IMR-90 (cell line): ENCODE measurements at regions not wholly inside any gene's neighbourhood (a gene's known extent, or its start where the extent isn't known, plus 50 kb on each side); places are given as distances from the start of the nearest gene placed in this dataset.

Experiments used
- ATAC-seq: fragments of 200-7000 bp; cut with Tn5 transposase; 2 replicates; pipeline ENCODE4 v1.9.1; 2020; ENCODE audit warnings: low read depth, mild to moderate bottlenecking, moderate library complexity
- BruUV-seq: library from RNA; stranded (reverse); fragments of 400-500 nt; replicated peaks from 2 replicates; lab custom pipeline; 2021; lab: Mats Ljungman, UMichigan
- CTCF ChIA-PET: fragments of 300-600 bp; formaldehyde crosslinking; extraction: SDS; loops from one replicate; lab custom pipeline; 2021; ENCODE audit warnings: antibody characterized with exemption; lab: Yijun Ruan, JAX
- POLR2A ChIA-PET: fragments of 300-600 bp; sonication (Branson Sonifier 250); formaldehyde crosslinking; loops from one replicate; lab custom pipeline; 2022; ENCODE audit warnings: antibody characterized with exemption; ENCODE audit not compliant: unreplicated experiment; lab: Charles Lee
- DNase-seq: peaks from one replicate; pipeline ENCODE4 v3.0.0; 2013
- H2AFZ ChIP-seq: replicated peaks from 2 replicates; pipeline ENCODE3; 2013; ENCODE audit warnings: low read length, mild to moderate bottlenecking; ENCODE audit not compliant: poor library complexity
- H2AK5ac ChIP-seq: 2 replicates; pipeline ENCODE4 v1.6.1; 2013; ENCODE audit warnings: low read depth, low read length, inconsistent platforms
- H2AK9ac ChIP-seq: replicated peaks from 2 replicates; pipeline ENCODE3; 2013; ENCODE audit warnings: mild to moderate bottlenecking, low read depth, low read length, moderate library complexity; ENCODE audit not compliant: poor library complexity
- H2BK120ac ChIP-seq: 2 replicates; pipeline ENCODE4 v1.6.1; 2013; ENCODE audit warnings: low read depth, low read length, inconsistent platforms
- H2BK15ac ChIP-seq: 3 replicates; pipeline ENCODE4 v1.6.1; 2013; ENCODE audit warnings: low read depth, low read length, inconsistent platforms
- H2BK20ac ChIP-seq: 2 replicates; pipeline ENCODE4 v1.6.1; 2013; ENCODE audit warnings: low read depth, mild to moderate bottlenecking, inconsistent platforms, low read length, moderate library complexity
- H2BK5ac ChIP-seq: 2 replicates; pipeline ENCODE4 v1.6.1; 2013; ENCODE audit warnings: mild to moderate bottlenecking, low read depth, low read length, inconsistent platforms; ENCODE audit not compliant: poor library complexity, severe bottlenecking
- H3K14ac ChIP-seq: replicated peaks from 2 replicates; pipeline ENCODE4 v1.6.1; 2013; ENCODE audit warnings: low read depth, low read length, inconsistent platforms
- H3K18ac ChIP-seq: 2 replicates; pipeline ENCODE4 v1.6.1; 2013; ENCODE audit warnings: low read depth, low read length, control low read depth
- H3K23ac ChIP-seq: 2 replicates; pipeline ENCODE4 v1.6.1; 2013; ENCODE audit warnings: low read depth, low read length, inconsistent platforms
- H3K27ac ChIP-seq: 2 replicates; pipeline ENCODE4 v1.5.1; 2013; ENCODE audit warnings: mild to moderate bottlenecking, control low read depth, low read length; ENCODE audit not compliant: insufficient read depth
- H3K27me3 ChIP-seq: 2 replicates; pipeline ENCODE4 v1.6.1; 2013; ENCODE audit warnings: low read length; ENCODE audit not compliant: control insufficient read depth, insufficient read depth
- H3K36me3 ChIP-seq: 2 replicates; pipeline ENCODE4 v1.6.1; 2013; ENCODE audit warnings: low read length, mixed read lengths; ENCODE audit not compliant: control insufficient read depth, insufficient read depth
- H3K4ac ChIP-seq: 2 replicates; pipeline ENCODE4 v1.6.1; 2013; ENCODE audit warnings: low read depth, low read length, inconsistent platforms
- H3K4me1 ChIP-seq: 2 replicates; pipeline ENCODE4 v1.6.1; 2013; ENCODE audit warnings: low read length, mixed read lengths; ENCODE audit not compliant: control insufficient read depth, insufficient read depth
- H3K4me2 ChIP-seq: 2 replicates; pipeline ENCODE4 v1.6.1; 2013; ENCODE audit warnings: low read depth, mild to moderate bottlenecking, control low read depth, low read length, moderate library complexity
- H3K4me3 ChIP-seq: 2 replicates; pipeline ENCODE4 v1.5.1; 2013; ENCODE audit warnings: low read depth, mild to moderate bottlenecking, control low read depth, low read length, moderate library complexity; ENCODE audit not compliant: insufficient read depth
- H3K56ac ChIP-seq: 2 replicates; pipeline ENCODE4 v1.6.1; 2013; ENCODE audit warnings: low read length, inconsistent platforms; ENCODE audit not compliant: insufficient read depth; ENCODE audit errors: extremely low read depth
- H3K79me1 ChIP-seq, 2 experiments: 2 replicates each; pipeline ENCODE4 v1.6.1; 2013; ENCODE audit warnings: low read length in 2 of 2, inconsistent platforms in 1 of 2, low read depth in 1 of 2
- H3K9ac ChIP-seq: 2 replicates; pipeline ENCODE4 v1.6.1; 2013; ENCODE audit warnings: low read depth, low read length, control low read depth
- H3K9me1 ChIP-seq: 2 replicates; pipeline ENCODE4 v1.6.1; 2013; ENCODE audit warnings: low read length, inconsistent platforms; ENCODE audit not compliant: insufficient read depth
- H3K9me3 ChIP-seq: 2 replicates; pipeline ENCODE4 v1.6.1; 2013; ENCODE audit warnings: low read length; ENCODE audit not compliant: control insufficient read depth, insufficient read depth
- H4K20me1 ChIP-seq: 2 replicates; pipeline ENCODE4 v1.6.1; 2013; ENCODE audit warnings: low read length, inconsistent platforms; ENCODE audit not compliant: insufficient read depth
- H4K5ac ChIP-seq: 2 replicates; pipeline ENCODE4 v1.6.1; 2013; ENCODE audit warnings: mild to moderate bottlenecking, low read depth, low read length, control low read depth
- H4K8ac ChIP-seq, 2 experiments: 2 replicates each; pipeline ENCODE4 v1.6.1; 2013; ENCODE audit warnings: low read depth in 2 of 2, low read length in 2 of 2, control low read depth in 1 of 2, inconsistent platforms in 1 of 2
- H4K91ac ChIP-seq: 2 replicates; pipeline ENCODE4 v1.6.1; 2013; ENCODE audit warnings: low read depth, low read length, inconsistent platforms; ENCODE audit not compliant: insufficient read depth
- CHD1 ChIP-seq: IDR thresholded peaks from 2 replicates; pipeline ENCODE4 v1.6.1; 2012; ENCODE audit warnings: low read depth, low read length, improper control_type of control experiment
- FOS ChIP-seq: fragments of 150-350 bp; IDR thresholded peaks from 2 replicates; pipeline ENCODE4 v1.6.1; 2016; ENCODE audit warnings: low read depth, low read length
- USF2 ChIP-seq: fragments of 150-350 bp; IDR thresholded peaks from 2 replicates; pipeline ENCODE4 v1.6.1; 2017; ENCODE audit warnings: mild to moderate bottlenecking, antibody characterized with exemption, low read length, low read depth
- WGBS, 2 experiments: methylation state at CpG; one replicate each; pipeline versions ENCODE4 v1.1.5 to v1.1.7; 2013; ENCODE audit warnings: missing lambda C conversion rate in 2 of 2; ENCODE audit not compliant: insufficient read length in 1 of 2; ENCODE audit errors: extremely low coverage in 2 of 2; 5-methylcytosine and 5-hydroxymethylcytosine counted together
- dilution Hi-C: fragments of 300-500 bp; cut with HindIII; formaldehyde crosslinking; loops from one replicate; pipeline ENCODE4 v1.14.3; 2018; ENCODE audit warnings: low sequenced_read_pairs; ENCODE audit not compliant: unreplicated experiment
- in situ Hi-C: fragments of 300-500 bp; cut with MboI; formaldehyde crosslinking; loops from 3 replicates; pipeline ENCODE4 v1.14.3; 2019; ENCODE audit warnings: low sequenced_read_pairs, inconsistent platforms, mixed read lengths
- intact Hi-C: fragments of 100-400 bp; cut with micrococcal nuclease; formaldehyde crosslinking; loops from 2 replicates; pipeline ENCODE4 v1.10.0; 2022

GRCh38 chr19:30647891-30648720, 275.9 kb downstream of the ZNF536 start (continued):
- TF ChIP-seq FOS = no peak

GRCh38 chr19:30646806-30647205, 274.6 kb downstream of the ZNF536 start:
- H3K27me3 ChIP-seq = no peaks in the 10 kb centered on the region
- no peak overlapping the region for H3K4ac ChIP-seq
- H2BK20ac ChIP-seq = no peak overlapping the region
- H3K56ac ChIP-seq = no peak overlapping the region
- in situ Hi-C loops = loop anchor here (25.0 kb wide), 1 partner anchor 760 kb away; no protein-coding TSS in a partner anchor
- H4K5ac ChIP-seq = no peak overlapping the region
- H3K18ac ChIP-seq = no peak overlapping the region
- TF ChIP-seq USF2 = no peak
- TF ChIP-seq CHD1 = no peak
- no peak overlapping the region for H4K8ac ChIP-seq
- no peak overlapping the region for H2BK15ac ChIP-seq
- 40% methylated on average over 1 of the region's 6 CpGs; no CpG with 5 or more reads in 1 of the 2 experiments for WGBS, 2 experiments
- no peak overlapping the region for H3K27ac ChIP-seq
- H4K20me1 ChIP-seq = no peaks in the 10 kb centered on the region
- H3K79me1 ChIP-seq = no peaks in the 10 kb centered on the region
- ChIA-PET CTCF (no interaction called here), POLR2A (no interaction called here)
- dilution Hi-C loops = no loop called here
- H3K23ac ChIP-seq = no peak overlapping the region
- no peak overlapping the region for H4K91ac ChIP-seq
- no peak overlapping the region for H3K4me2 ChIP-seq
- ATAC-seq (no peak), DNase-seq (no peak)
- intact Hi-C loops = loop anchor here (10.0 kb wide), 1 partner anchor 422 kb away; no protein-coding TSS in a partner anchor
- H3K9me1 ChIP-seq = no peaks in the 10 kb centered on the region
- H3K14ac ChIP-seq = no peak overlapping the region
- H3K4me1 ChIP-seq = no peaks in the 10 kb centered on the region
- H2BK5ac ChIP-seq = no peak overlapping the region
- H2BK120ac ChIP-seq = no peak overlapping the region
- no peaks in the 10 kb centered on the region for H3K9me3 ChIP-seq
- no peak overlapping the region for H3K4me3 ChIP-seq
- no peaks in the 10 kb centered on the region for H3K36me3 ChIP-seq
- BruUV-seq = no TSS peak
- H3K9ac ChIP-seq = no peak overlapping the region
- H2AFZ ChIP-seq = no peak overlapping the region
- no peak overlapping the region for H2AK5ac ChIP-seq
- no peak overlapping the region for H2AK9ac ChIP-seq
